Fibroblast of skin of right biceps (primary cell): ENCODE measurements at regions not wholly inside any gene's neighbourhood (a gene's known extent, or its start where the extent isn't known, plus 50 kb on each side); places are given as distances from the start of the nearest gene placed in this dataset.
A peak's percentile ranks its signal among the peaks of the same experiment; 100 is the strongest.
"Not testable (repeated sequence)": the region's sequence is repeated elsewhere in the genome, so short reads cannot be mapped to it uniquely, and the experiment has no call there.

Source experiments
- DNase-seq: peaks from one replicate; pipeline ENCODE4 v3.0.0-alpha.2; 2013

GRCh38 chr9:39675211-39675553, 319.7 kb downstream of the SPATA31A1 start:
- DNase-seq, result not testable (repeated sequence)

- not testable (repeated sequence) for DNase-seq
Observed at GRCh38 chr9:39678534-39679263, 323.2 kb downstream of the SPATA31A1 start.

GRCh38 chr9:39680694-39681401, 325.4 kb downstream of the SPATA31A1 start:
- DNase-seq, result not testable (repeated sequence)

GRCh38 chr9:39728862-39729261, 373.4 kb downstream of the SPATA31A1 start:
- not testable (repeated sequence) for DNase-seq

GRCh38 chr9:39744898-39745297, 389.4 kb downstream of the SPATA31A1 start:
- DNase-seq, result not testable (repeated sequence)

- not testable (repeated sequence) for DNase-seq
Observed at GRCh38 chr9:39775570-39775969, 420.1 kb downstream of the SPATA31A1 start.

- not testable (repeated sequence) for DNase-seq
Observed at GRCh38 chr9:39791356-39791755, 435.9 kb downstream of the SPATA31A1 start.

GRCh38 chr9:39797935-39798334, 442.5 kb downstream of the SPATA31A1 start:
- DNase-seq, result not testable (repeated sequence)

- DNase-seq, result not testable (repeated sequence)
Observed at GRCh38 chr9:39799252-39799651, 443.8 kb downstream of the SPATA31A1 start.

GRCh38 chr9:39802561-39802960, 447.1 kb downstream of the SPATA31A1 start:
- not testable (repeated sequence) for DNase-seq

- DNase-seq, result peak; percentile 55
Observed at GRCh38 chr9:39809401-39810226, 454.1 kb downstream of the SPATA31A1 start.

GRCh38 chr9:39810401-39810800, 454.9 kb downstream of the SPATA31A1 start:
- DNase-seq, result not testable (repeated sequence)

- DNase-seq, result not testable (repeated sequence)
Observed at GRCh38 chr9:39811615-39812014, 456.1 kb downstream of the SPATA31A1 start.

- not testable (repeated sequence) for DNase-seq
Observed at GRCh38 chr9:39828457-39828856, 473.0 kb downstream of the SPATA31A1 start.
